MM.1S (cell line): ENCODE measurements at regions not wholly inside any gene's neighbourhood (a gene's known extent, or its start where the extent isn't known, plus 50 kb on each side); places are given as distances from the start of the nearest gene placed in this dataset.

Experiments used
- EZH2 ChIP-seq: fragments of 300-600 bp; sonication (generic); optimal IDR thresholded peaks from 2 replicates; pipeline ENCODE3; 2017; ENCODE audit warnings: low read depth, mild to moderate bottlenecking, antibody characterized with exemption, low read length, mixed read lengths
- TF ChIP-seq, protein P1 (sequence below): fragments of 300-600 bp; sonication (generic); IDR thresholded peaks from 2 replicates; pipeline ENCODE4 v1.5.1; 2016; ENCODE audit warnings: antibody characterized with exemption, low read length, mixed read lengths

GRCh38 chr17:53168413-53168812 is 654.3 kb upstream of the KIF2B start:
- TF ChIP-seq, protein P1, sequence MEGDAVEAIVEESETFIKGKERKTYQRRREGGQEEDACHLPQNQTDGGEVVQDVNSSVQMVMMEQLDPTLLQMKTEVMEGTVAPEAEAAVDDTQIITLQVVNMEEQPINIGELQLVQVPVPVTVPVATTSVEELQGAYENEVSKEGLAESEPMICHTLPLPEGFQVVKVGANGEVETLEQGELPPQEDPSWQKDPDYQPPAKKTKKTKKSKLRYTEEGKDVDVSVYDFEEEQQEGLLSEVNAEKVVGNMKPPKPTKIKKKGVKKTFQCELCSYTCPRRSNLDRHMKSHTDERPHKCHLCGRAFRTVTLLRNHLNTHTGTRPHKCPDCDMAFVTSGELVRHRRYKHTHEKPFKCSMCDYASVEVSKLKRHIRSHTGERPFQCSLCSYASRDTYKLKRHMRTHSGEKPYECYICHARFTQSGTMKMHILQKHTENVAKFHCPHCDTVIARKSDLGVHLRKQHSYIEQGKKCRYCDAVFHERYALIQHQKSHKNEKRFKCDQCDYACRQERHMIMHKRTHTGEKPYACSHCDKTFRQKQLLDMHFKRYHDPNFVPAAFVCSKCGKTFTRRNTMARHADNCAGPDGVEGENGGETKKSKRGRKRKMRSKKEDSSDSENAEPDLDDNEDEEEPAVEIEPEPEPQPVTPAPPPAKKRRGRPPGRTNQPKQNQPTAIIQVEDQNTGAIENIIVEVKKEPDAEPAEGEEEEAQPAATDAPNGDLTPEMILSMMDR, result no peak
- TF ChIP-seq EZH2, result no peak
